ENCODE measurements at regions not wholly inside any gene's neighbourhood (a gene's known extent, or its start where the extent isn't known, plus 50 kb on each side); places are given as distances from the start of the nearest gene placed in this dataset.

DNA sequence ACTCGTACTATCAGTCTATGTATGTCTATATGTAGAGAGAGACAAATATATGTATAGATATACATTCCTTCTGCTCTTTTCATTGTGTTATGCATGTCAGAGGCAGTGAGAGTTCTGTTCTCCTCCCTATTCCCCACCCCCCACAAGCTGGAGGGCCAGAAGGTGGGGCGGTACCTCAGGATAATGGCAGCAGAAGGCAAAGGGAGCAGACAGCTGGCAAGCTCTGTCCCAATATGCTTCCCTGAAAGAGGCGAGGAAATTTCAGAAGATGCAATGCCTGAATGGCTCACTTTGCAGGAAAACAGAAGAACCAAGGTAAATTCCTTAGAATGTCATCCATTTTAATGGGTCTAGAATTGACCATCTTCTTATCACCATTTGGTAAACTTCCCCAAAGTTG, 114.4 kb downstream of the NAA11 start:
- TF ChIP-seq, protein P1, sequence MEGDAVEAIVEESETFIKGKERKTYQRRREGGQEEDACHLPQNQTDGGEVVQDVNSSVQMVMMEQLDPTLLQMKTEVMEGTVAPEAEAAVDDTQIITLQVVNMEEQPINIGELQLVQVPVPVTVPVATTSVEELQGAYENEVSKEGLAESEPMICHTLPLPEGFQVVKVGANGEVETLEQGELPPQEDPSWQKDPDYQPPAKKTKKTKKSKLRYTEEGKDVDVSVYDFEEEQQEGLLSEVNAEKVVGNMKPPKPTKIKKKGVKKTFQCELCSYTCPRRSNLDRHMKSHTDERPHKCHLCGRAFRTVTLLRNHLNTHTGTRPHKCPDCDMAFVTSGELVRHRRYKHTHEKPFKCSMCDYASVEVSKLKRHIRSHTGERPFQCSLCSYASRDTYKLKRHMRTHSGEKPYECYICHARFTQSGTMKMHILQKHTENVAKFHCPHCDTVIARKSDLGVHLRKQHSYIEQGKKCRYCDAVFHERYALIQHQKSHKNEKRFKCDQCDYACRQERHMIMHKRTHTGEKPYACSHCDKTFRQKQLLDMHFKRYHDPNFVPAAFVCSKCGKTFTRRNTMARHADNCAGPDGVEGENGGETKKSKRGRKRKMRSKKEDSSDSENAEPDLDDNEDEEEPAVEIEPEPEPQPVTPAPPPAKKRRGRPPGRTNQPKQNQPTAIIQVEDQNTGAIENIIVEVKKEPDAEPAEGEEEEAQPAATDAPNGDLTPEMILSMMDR (IDR thresholded peaks at IDR 0.05) = no peak
- no peak for TF ChIP-seq POLR2A (IDR thresholded peaks at IDR 0.05)

Measured in esophagus squamous epithelium (tissue), 4 donors.